ENCODE measurements at regions not wholly inside any gene's neighbourhood (a gene's known extent, or its start where the extent isn't known, plus 50 kb on each side); places are given as distances from the start of the nearest gene placed in this dataset.

DNA sequence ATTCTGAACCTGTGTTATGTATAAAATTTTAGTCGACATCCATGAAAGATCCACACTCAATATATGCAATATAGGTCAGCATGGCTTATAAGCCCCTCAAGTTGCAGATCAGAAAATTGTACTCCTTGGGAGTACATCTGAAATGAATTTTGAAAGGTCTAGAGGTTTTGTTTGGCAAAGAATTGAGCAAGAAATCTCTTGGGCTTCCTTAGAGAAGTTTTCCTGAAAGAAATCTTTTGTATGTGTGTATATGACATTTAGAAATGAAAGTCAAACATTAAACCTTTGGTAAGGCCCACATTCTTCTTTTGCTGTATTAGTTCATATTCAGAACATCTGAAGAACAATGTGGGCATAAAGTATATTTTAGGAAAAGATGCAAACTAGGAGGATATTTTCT is 1006.6 kb downstream of the NAALADL2 start:
- Mint-ChIP-seq H3K27me3 (ENCODE audit: low read depth) (no peaks in the 10 kb centered on the region), H3K36me3 (ENCODE audit: insufficient read depth in 1 of 3, low read depth in 3 of 3) (no peaks in the 10 kb centered on the region), H3K4me3 (no peak overlapping the region), H3K4me1 (peaks cover 3 to 5% of the 10 kb centered on the region in 2 experiments; a peak in 3 of 4 replicates), H3K9me3 (no peaks in the 10 kb centered on the region), H3K27ac (no peak overlapping the region)
- no peak for DNase-seq
- H3K4me2 ChIP-seq (ENCODE audit: insufficient read depth, insufficient read length, low read length), result no peak overlapping the region
- H3K56ac ChIP-seq (ENCODE audit: insufficient read length, low read depth, low read length), result no peak overlapping the region
- H4K8ac ChIP-seq (replicated peaks; ENCODE audit: insufficient read length, low read depth, low read length), result no peak overlapping the region
- no peak overlapping the region for H2AK5ac ChIP-seq (ENCODE audit: insufficient read length, low read length)
- TF ChIP-seq, protein P1, sequence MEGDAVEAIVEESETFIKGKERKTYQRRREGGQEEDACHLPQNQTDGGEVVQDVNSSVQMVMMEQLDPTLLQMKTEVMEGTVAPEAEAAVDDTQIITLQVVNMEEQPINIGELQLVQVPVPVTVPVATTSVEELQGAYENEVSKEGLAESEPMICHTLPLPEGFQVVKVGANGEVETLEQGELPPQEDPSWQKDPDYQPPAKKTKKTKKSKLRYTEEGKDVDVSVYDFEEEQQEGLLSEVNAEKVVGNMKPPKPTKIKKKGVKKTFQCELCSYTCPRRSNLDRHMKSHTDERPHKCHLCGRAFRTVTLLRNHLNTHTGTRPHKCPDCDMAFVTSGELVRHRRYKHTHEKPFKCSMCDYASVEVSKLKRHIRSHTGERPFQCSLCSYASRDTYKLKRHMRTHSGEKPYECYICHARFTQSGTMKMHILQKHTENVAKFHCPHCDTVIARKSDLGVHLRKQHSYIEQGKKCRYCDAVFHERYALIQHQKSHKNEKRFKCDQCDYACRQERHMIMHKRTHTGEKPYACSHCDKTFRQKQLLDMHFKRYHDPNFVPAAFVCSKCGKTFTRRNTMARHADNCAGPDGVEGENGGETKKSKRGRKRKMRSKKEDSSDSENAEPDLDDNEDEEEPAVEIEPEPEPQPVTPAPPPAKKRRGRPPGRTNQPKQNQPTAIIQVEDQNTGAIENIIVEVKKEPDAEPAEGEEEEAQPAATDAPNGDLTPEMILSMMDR (conservative IDR thresholded peaks at IDR 0.05), result no peak
- H4K5ac ChIP-seq (ENCODE audit: insufficient read length, low read depth, low read length), result no peak overlapping the region
- no peak overlapping the region for H3K9ac ChIP-seq (ENCODE audit: extremely low read depth, insufficient read length, low read length)
- no peaks in the 10 kb centered on the region for H3K79me2 ChIP-seq (ENCODE audit: insufficient read depth, low read length)
- H2BK12ac ChIP-seq (ENCODE audit: insufficient read length, low read depth, low read length), result no peak overlapping the region
- H3K27ac ChIP-seq (ENCODE audit: insufficient read length, low read depth, low read length), result no peak overlapping the region
- H2BK15ac ChIP-seq (ENCODE audit: low read depth, low read length), result no peak overlapping the region
- H2BK120ac ChIP-seq (ENCODE audit: low read depth, low read length, poor library complexity, severe bottlenecking), result no peak overlapping the region
- no peak overlapping the region for H4K91ac ChIP-seq (ENCODE audit: insufficient read length, low read depth, low read length)
- H3K14ac ChIP-seq (ENCODE audit: insufficient read depth, low read length), result no peak overlapping the region
- no peak overlapping the region for H2AFZ ChIP-seq (ENCODE audit: low read length)
- no peaks in the 10 kb centered on the region for H3K27me3 ChIP-seq (ENCODE audit: insufficient read depth, low read length)
- H3K18ac ChIP-seq (ENCODE audit: insufficient read length, low read depth, low read length), result no peak overlapping the region
- H3K4me1 ChIP-seq (ENCODE audit: insufficient read depth, low read length), result no peaks in the 10 kb centered on the region
- no peaks in the 10 kb centered on the region for H3K79me1 ChIP-seq (ENCODE audit: insufficient read depth, low read depth, low read length, poor library complexity, severe bottlenecking)
- no peaks in the 10 kb centered on the region for H3K9me3 ChIP-seq (ENCODE audit: control insufficient read depth, low read depth, low read length)
- H3K4ac ChIP-seq (ENCODE audit: low read depth, low read length), result no peak overlapping the region
- WGBS (ENCODE audit: extremely low coverage, insufficient read length, low lambda C conversion rate), result no CpG with 5 or more reads among the region's 1 CpG
- no peak overlapping the region for H2BK20ac ChIP-seq (ENCODE audit: low read depth, low read length, poor library complexity, severe bottlenecking)
- H3K23ac ChIP-seq (ENCODE audit: insufficient read length, low read depth, low read length), result no peak overlapping the region
- H3K23me2 ChIP-seq (ENCODE audit: insufficient read length, low read depth, low read length, poor library complexity, severe bottlenecking), result no peaks in the 10 kb centered on the region
- H3T11ph ChIP-seq (ENCODE audit: low read length), result no peak overlapping the region
- H2BK5ac ChIP-seq (ENCODE audit: insufficient read length, low read length), result no peak overlapping the region
- H4K20me1 ChIP-seq (ENCODE audit: control insufficient read depth, insufficient read depth, insufficient read length), result no peaks in the 10 kb centered on the region

Measured in H9 (cell line).